HL-60 (cell line): ENCODE measurements at regions not wholly inside any gene's neighbourhood (a gene's known extent, or its start where the extent isn't known, plus 50 kb on each side); places are given as distances from the start of the nearest gene placed in this dataset.

Experiments used
- CTCF ChIP-seq: IDR thresholded peaks from one replicate; pipeline ENCODE4 v1.5.1; 2011; ENCODE audit warnings: low read length, control low read depth, inconsistent platforms; ENCODE audit not compliant: insufficient read depth
- GABPA ChIP-seq: IDR thresholded peaks from 2 replicates; pipeline ENCODE4 v1.6.1; 2012; ENCODE audit warnings: low read depth
- POLR2AphosphoS5 ChIP-seq: IDR thresholded peaks from 2 replicates; pipeline ENCODE4 v1.6.1; 2012; ENCODE audit warnings: low read depth
- REST ChIP-seq: IDR thresholded peaks from 2 replicates; pipeline ENCODE4 v1.6.1; 2012; ENCODE audit warnings: low read depth; ENCODE audit not compliant: insufficient replicate concordance
- SPI1 ChIP-seq: IDR thresholded peaks from 2 replicates; pipeline ENCODE4 v1.6.1; 2012; ENCODE audit warnings: low read depth, mild to moderate bottlenecking, borderline replicate concordance

GRCh38 chr2:196516564-196516963 is 123.0 kb upstream of the CCDC150 start:
- TF ChIP-seq CTCF (no peak), REST (no peak), POLR2AphosphoS5 (no peak), GABPA (no peak), SPI1 (no peak)
